BJ (cell line): ENCODE measurements at regions not wholly inside any gene's neighbourhood (a gene's known extent, or its start where the extent isn't known, plus 50 kb on each side); places are given as distances from the start of the nearest gene placed in this dataset.

Source experiments
- CTCF ChIA-PET: fragments of 350-600 bp; formaldehyde crosslinking; extraction: SDS; loops from one replicate; lab custom pipeline; 2021; ENCODE audit warnings: antibody characterized with exemption, inconsistent platforms; lab: Yijun Ruan, JAX
- POLR2A ChIA-PET: fragments of 300-600 bp; sonication (Branson Sonifier 250); formaldehyde crosslinking; extraction: SDS; loops from one replicate; lab custom pipeline; 2021; ENCODE audit warnings: antibody characterized with exemption; lab: Charles Lee
- DNase-seq: peaks from one replicate; pipeline ENCODE4 v3.0.0-alpha.2; 2011; ENCODE audit warnings: low read depth
- H3K27me3 ChIP-seq: 2 replicates; pipeline ENCODE4 v1.6.0; 2011; ENCODE audit warnings: low read length; ENCODE audit not compliant: control insufficient read depth, insufficient read depth
- H3K36me3 ChIP-seq: 2 replicates; pipeline ENCODE4 v1.5.1; 2011; ENCODE audit warnings: low read length; ENCODE audit not compliant: control insufficient read depth, insufficient read depth
- H3K4me3 ChIP-seq: 2 replicates; pipeline ENCODE4 v1.5.1; 2011; ENCODE audit warnings: low read depth, mild to moderate bottlenecking, control low read depth, low read length
- TF ChIP-seq, protein P1 (sequence below): IDR thresholded peaks from 2 replicates; pipeline ENCODE4 v1.5.1; 2011; ENCODE audit warnings: low read depth, mild to moderate bottlenecking, control low read depth, inconsistent platforms, low read length, moderate library complexity; ENCODE audit not compliant: insufficient read depth

- DNase-seq = no peak
- Histone ChIP-seq H3K36me3 (no peaks in the 10 kb centered on the region), H3K27me3 (no peaks in the 10 kb centered on the region), H3K4me3 (no peak overlapping the region)
- POLR2A ChIA-PET = no interaction called here
- CTCF ChIA-PET = no interaction called here
- TF ChIP-seq, protein P1, sequence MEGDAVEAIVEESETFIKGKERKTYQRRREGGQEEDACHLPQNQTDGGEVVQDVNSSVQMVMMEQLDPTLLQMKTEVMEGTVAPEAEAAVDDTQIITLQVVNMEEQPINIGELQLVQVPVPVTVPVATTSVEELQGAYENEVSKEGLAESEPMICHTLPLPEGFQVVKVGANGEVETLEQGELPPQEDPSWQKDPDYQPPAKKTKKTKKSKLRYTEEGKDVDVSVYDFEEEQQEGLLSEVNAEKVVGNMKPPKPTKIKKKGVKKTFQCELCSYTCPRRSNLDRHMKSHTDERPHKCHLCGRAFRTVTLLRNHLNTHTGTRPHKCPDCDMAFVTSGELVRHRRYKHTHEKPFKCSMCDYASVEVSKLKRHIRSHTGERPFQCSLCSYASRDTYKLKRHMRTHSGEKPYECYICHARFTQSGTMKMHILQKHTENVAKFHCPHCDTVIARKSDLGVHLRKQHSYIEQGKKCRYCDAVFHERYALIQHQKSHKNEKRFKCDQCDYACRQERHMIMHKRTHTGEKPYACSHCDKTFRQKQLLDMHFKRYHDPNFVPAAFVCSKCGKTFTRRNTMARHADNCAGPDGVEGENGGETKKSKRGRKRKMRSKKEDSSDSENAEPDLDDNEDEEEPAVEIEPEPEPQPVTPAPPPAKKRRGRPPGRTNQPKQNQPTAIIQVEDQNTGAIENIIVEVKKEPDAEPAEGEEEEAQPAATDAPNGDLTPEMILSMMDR = no peak
Observed at GRCh38 chr2:174022431-174022830, 57.3 kb upstream of the SP3 start.

DNA sequence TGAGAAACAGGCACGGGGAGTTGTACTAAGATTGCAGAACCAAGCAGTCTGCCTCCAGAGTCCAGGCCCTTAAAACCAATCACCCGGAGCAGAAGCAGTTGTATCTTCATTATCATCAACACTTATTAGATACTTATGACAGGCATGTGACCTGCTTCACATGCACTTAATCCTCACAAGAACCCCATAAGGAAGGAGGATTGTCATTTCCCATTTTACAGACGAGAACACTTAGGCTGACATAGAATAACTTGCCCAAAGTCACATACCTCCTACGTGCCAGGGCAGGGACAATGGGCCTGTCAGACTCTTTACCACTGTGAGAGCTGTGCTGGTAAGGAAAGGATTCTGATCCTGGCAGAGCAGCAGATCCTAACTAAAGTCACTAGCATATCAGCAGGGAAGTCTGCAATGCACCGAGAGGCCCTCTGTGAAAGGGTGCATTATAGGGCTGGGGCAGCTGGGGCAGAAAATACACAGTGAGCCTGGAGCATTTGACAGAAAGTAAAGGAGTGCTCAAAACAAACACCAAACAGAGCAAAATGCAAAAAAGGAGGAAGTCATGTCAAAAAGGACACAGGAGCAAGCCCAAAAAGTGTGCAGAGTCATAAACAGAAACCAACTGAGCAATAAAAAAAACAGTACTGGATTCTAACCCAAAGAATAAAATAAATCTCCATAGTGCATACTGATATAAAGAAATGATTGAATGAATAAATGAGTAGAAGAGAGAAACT, 55.9 kb upstream of the SP3 start:
- ChIA-PET POLR2A (no interaction called here), CTCF (interaction anchor here (1.0 kb wide), 1 partner anchor 46 kb away, joined by 3 read pairs; no protein-coding TSS in a partner anchor)
- DNase-seq = no peak
- TF ChIP-seq, protein P1 = no peak
- H3K4me3 ChIP-seq = no peak overlapping the region
- no peaks in the 10 kb centered on the region for H3K27me3 ChIP-seq
- no peaks in the 10 kb centered on the region for H3K36me3 ChIP-seq

GRCh38 chr2:174020026-174020425, 54.9 kb upstream of the SP3 start:
- TF ChIP-seq, protein P1 = no peak
- ChIA-PET CTCF (interaction anchor here (1.0 kb wide), 1 partner anchor 45 kb away, joined by 3 read pairs; no protein-coding TSS in a partner anchor), POLR2A (no interaction called here)
- Histone ChIP-seq H3K27me3 (no peaks in the 10 kb centered on the region), H3K4me3 (no peak overlapping the region), H3K36me3 (no peaks in the 10 kb centered on the region)
- no peak for DNase-seq

- H3K27me3 ChIP-seq = no peaks in the 10 kb centered on the region
- no peak overlapping the region for H3K4me3 ChIP-seq
- POLR2A ChIA-PET = interaction anchor here (0.7 kb wide), 1 partner anchor 11 kb away, joined by 3 read pairs; no protein-coding TSS in a partner anchor
- TF ChIP-seq, protein P1 = no peak
- DNase-seq = no peak
- no peaks in the 10 kb centered on the region for H3K36me3 ChIP-seq
- CTCF ChIA-PET = interaction anchor here (3.6 kb wide), 1 partner anchor 9 kb away, joined by 10 read pairs; no protein-coding TSS in a partner anchor
Observed at GRCh38 chr2:174016447-174016846, 51.3 kb upstream of the SP3 start.

- ChIA-PET CTCF (interaction anchor here (3.6 kb wide), 1 partner anchor 10 kb away, joined by 10 read pairs; no protein-coding TSS in a partner anchor), POLR2A (no interaction called here)
- Histone ChIP-seq H3K4me3 (no peak overlapping the region), H3K27me3 (no peaks in the 10 kb centered on the region), H3K36me3 (no peaks in the 10 kb centered on the region)
- TF ChIP-seq, protein P1 = no peak
- no peak for DNase-seq
Observed at GRCh38 chr2:174015428-174015827, 50.3 kb upstream of the SP3 start.
